ENCODE measurements at regions not wholly inside any gene's neighbourhood (a gene's known extent, or its start where the extent isn't known, plus 50 kb on each side); places are given as distances from the start of the nearest gene placed in this dataset.

- Histone ChIP-seq H4K20me1 (ENCODE audit: insufficient read depth, low read length) (no peaks in the 10 kb centered on the region), H3K9me3 (ENCODE audit: insufficient read depth, low read depth, low read length) (no peaks in the 10 kb centered on the region), H3K4me2 (ENCODE audit: low read length) (no peak overlapping the region), H2AFZ (ENCODE audit: low read depth, low read length) (no peak overlapping the region), H3K4me1 (ENCODE audit: insufficient read depth, low read length) (no peaks in the 10 kb centered on the region), H3K4me3 (ENCODE audit: insufficient read depth, low read depth, low read length) (no peak overlapping the region), H3K36me3 (ENCODE audit: insufficient read depth, low read length) (no peaks in the 10 kb centered on the region), H3K79me2 (ENCODE audit: insufficient read depth, low read length) (no peaks in the 10 kb centered on the region), H3K9ac (ENCODE audit: low read length) (no peak overlapping the region), H3K27ac (ENCODE audit: low read depth, low read length) (no peak overlapping the region), H3K27me3 (ENCODE audit: insufficient read depth, low read length) (no peaks in the 10 kb centered on the region)
- Mint-ChIP-seq H3K27me3 (ENCODE audit: low read depth, unreplicated experiment) (peaks cover 3% of the 10 kb centered on the region), H3K9me3 (ENCODE audit: unreplicated experiment) (no peaks in the 10 kb centered on the region), H3K4me1 (ENCODE audit: low read depth, unreplicated experiment) (no peaks in the 10 kb centered on the region), H3K36me3 (ENCODE audit: low read depth, unreplicated experiment) (no peaks in the 10 kb centered on the region), H3K4me3 (ENCODE audit: unreplicated experiment) (no peak overlapping the region), H3K27ac (ENCODE audit: unreplicated experiment) (no peak overlapping the region)
- TF ChIP-seq EZH2 (IDR thresholded peaks at IDR 0.05; ENCODE audit: insufficient read depth, low read length) (no peak), CTCF (IDR thresholded peaks at IDR 0.05; ENCODE audit: insufficient read depth, low read depth, low read length) (no peak)
- FAIRE-seq (no peak), DNase-seq (ENCODE audit: low read depth) (no peak)
These were observed 242.9 kb downstream of the BARHL2 start for GRCh38 chr1:90474158-90474557.

GRCh38 chr1:90472775-90473174, 244.3 kb downstream of the BARHL2 start:
- Histone ChIP-seq H3K79me2 (ENCODE audit: insufficient read depth, low read length) (no peaks in the 10 kb centered on the region), H3K4me2 (ENCODE audit: low read length) (no peak overlapping the region), H4K20me1 (ENCODE audit: insufficient read depth, low read length) (no peaks in the 10 kb centered on the region), H3K9ac (ENCODE audit: low read length) (no peak overlapping the region), H2AFZ (ENCODE audit: low read depth, low read length) (no peak overlapping the region), H3K4me3 (ENCODE audit: insufficient read depth, low read depth, low read length) (no peak overlapping the region), H3K9me3 (ENCODE audit: insufficient read depth, low read depth, low read length) (no peaks in the 10 kb centered on the region), H3K36me3 (ENCODE audit: insufficient read depth, low read length) (no peaks in the 10 kb centered on the region), H3K27ac (ENCODE audit: low read depth, low read length) (no peak overlapping the region), H3K4me1 (ENCODE audit: insufficient read depth, low read length) (no peaks in the 10 kb centered on the region), H3K27me3 (ENCODE audit: insufficient read depth, low read length) (no peaks in the 10 kb centered on the region)
- no peak overlapping the region for H3K27ac Mint-ChIP-seq (ENCODE audit: unreplicated experiment)
- H3K27me3 Mint-ChIP-seq (ENCODE audit: low read depth, unreplicated experiment), result peaks cover 3% of the 10 kb centered on the region
- TF ChIP-seq EZH2 (IDR thresholded peaks at IDR 0.05; ENCODE audit: insufficient read depth, low read length) (no peak), CTCF (IDR thresholded peaks at IDR 0.05; ENCODE audit: insufficient read depth, low read depth, low read length) (no peak)
- no peaks in the 10 kb centered on the region for H3K9me3 Mint-ChIP-seq (ENCODE audit: unreplicated experiment)
- no peaks in the 10 kb centered on the region for H3K4me1 Mint-ChIP-seq (ENCODE audit: low read depth, unreplicated experiment)
- H3K36me3 Mint-ChIP-seq (ENCODE audit: low read depth, unreplicated experiment), result no peaks in the 10 kb centered on the region
- DNase-seq (ENCODE audit: low read depth) (no peak), FAIRE-seq (no peak)
- H3K4me3 Mint-ChIP-seq (ENCODE audit: unreplicated experiment), result no peak overlapping the region

GRCh38 chr1:90459570-90459969, 257.5 kb downstream of the BARHL2 start:
- H3K27ac ChIP-seq (ENCODE audit: low read depth, low read length), result no peak overlapping the region
- peaks cover 9% of the 10 kb centered on the region for H3K27me3 Mint-ChIP-seq (ENCODE audit: low read depth, unreplicated experiment)
- no peak overlapping the region for H3K4me3 Mint-ChIP-seq (ENCODE audit: unreplicated experiment)
- H3K9me3 ChIP-seq (ENCODE audit: insufficient read depth, low read depth, low read length), result no peaks in the 10 kb centered on the region
- no peaks in the 10 kb centered on the region for H3K4me1 ChIP-seq (ENCODE audit: insufficient read depth, low read length)
- H3K27ac Mint-ChIP-seq (ENCODE audit: unreplicated experiment), result no peak overlapping the region
- no peaks in the 10 kb centered on the region for H3K4me1 Mint-ChIP-seq (ENCODE audit: low read depth, unreplicated experiment)
- no peaks in the 10 kb centered on the region for H3K79me2 ChIP-seq (ENCODE audit: insufficient read depth, low read length)
- H3K27me3 ChIP-seq (ENCODE audit: insufficient read depth, low read length), result no peaks in the 10 kb centered on the region
- no peak overlapping the region for H3K9ac ChIP-seq (ENCODE audit: low read length)
- no peak for TF ChIP-seq EZH2 (IDR thresholded peaks at IDR 0.05; ENCODE audit: insufficient read depth, low read length)
- no peak for TF ChIP-seq CTCF (IDR thresholded peaks at IDR 0.05; ENCODE audit: insufficient read depth, low read depth, low read length)
- H4K20me1 ChIP-seq (ENCODE audit: insufficient read depth, low read length), result no peaks in the 10 kb centered on the region
- FAIRE-seq, result no peak
- no peak overlapping the region for H2AFZ ChIP-seq (ENCODE audit: low read depth, low read length)
- H3K4me2 ChIP-seq (ENCODE audit: low read length), result no peak overlapping the region
- no peak for DNase-seq (ENCODE audit: low read depth)
- no peak overlapping the region for H3K4me3 ChIP-seq (ENCODE audit: insufficient read depth, low read depth, low read length)
- H3K36me3 ChIP-seq (ENCODE audit: insufficient read depth, low read length), result no peaks in the 10 kb centered on the region
- no peaks in the 10 kb centered on the region for H3K36me3 Mint-ChIP-seq (ENCODE audit: low read depth, unreplicated experiment)
- H3K9me3 Mint-ChIP-seq (ENCODE audit: unreplicated experiment), result no peaks in the 10 kb centered on the region
